ENCODE measurements at regions not wholly inside any gene's neighbourhood (a gene's known extent, or its start where the extent isn't known, plus 50 kb on each side); places are given as distances from the start of the nearest gene placed in this dataset.

- no peak for TF ChIP-seq CTCF (conservative IDR thresholded peaks at IDR 0.05; ENCODE audit: low read length)
- TF ChIP-seq EZH2phosphoT487 (IDR thresholded peaks at IDR 0.05; ENCODE audit: borderline replicate concordance, low read depth, low read length): no peak
Observed at GRCh38 chr5:174481737-174482136, 242.6 kb upstream of the MSX2 start.

All from OCI-LY7 (cell line).